Neutrophil (primary cell): ENCODE measurements at regions not wholly inside any gene's neighbourhood (a gene's known extent, or its start where the extent isn't known, plus 50 kb on each side); places are given as distances from the start of the nearest gene placed in this dataset.

ENCODE experiments used
- H3K27ac ChIP-seq: fragments of 200-600 bp; sonication (generic); 2 replicates; pipeline ENCODE4 v1.5.1; 2016; ENCODE audit warnings: mild to moderate bottlenecking, moderate library complexity
- H3K27me3 ChIP-seq: fragments of 200-600 bp; sonication (generic); 2 replicates; pipeline ENCODE4 v1.6.0; 2016; ENCODE audit warnings: mild to moderate bottlenecking
- H3K36me3 ChIP-seq: fragments of 200-600 bp; sonication (generic); 2 replicates; pipeline ENCODE4 v1.5.1; 2017
- H3K4me1 ChIP-seq, 2 experiments: fragments of 200-600 bp in 1 of 2; sonication (generic) in 1 of 2; 1 replicate in 1 of 2; 2 replicates in 1 of 2; pipeline versions ENCODE4 v1.5.1 to v1.6.1; 2013 to 2016; ENCODE audit warnings: low read depth in 1 of 2, low read length in 1 of 2, mild to moderate bottlenecking in 1 of 2, moderate library complexity in 1 of 2; ENCODE audit not compliant: control insufficient read depth in 1 of 2, insufficient read depth in 1 of 2
- H3K4me3 ChIP-seq, 2 experiments: fragments of 200-600 bp in 1 of 2; sonication (generic) in 1 of 2; 1 replicate in 1 of 2; 2 replicates in 1 of 2; pipeline ENCODE4 v1.5.1; 2013 to 2016; ENCODE audit warnings: low read depth in 1 of 2, low read length in 1 of 2, mild to moderate bottlenecking in 1 of 2, moderate library complexity in 1 of 2
- H3K9me3 ChIP-seq: fragments of 200-600 bp; sonication (generic); 2 replicates; pipeline ENCODE4 v1.5.1; 2016
- TF ChIP-seq, protein P1 (sequence below): fragments of 200-600 bp; sonication (generic); IDR thresholded peaks from 2 replicates; pipeline ENCODE4 v1.5.1; 2016; ENCODE audit warnings: antibody characterized with exemption

DNA sequence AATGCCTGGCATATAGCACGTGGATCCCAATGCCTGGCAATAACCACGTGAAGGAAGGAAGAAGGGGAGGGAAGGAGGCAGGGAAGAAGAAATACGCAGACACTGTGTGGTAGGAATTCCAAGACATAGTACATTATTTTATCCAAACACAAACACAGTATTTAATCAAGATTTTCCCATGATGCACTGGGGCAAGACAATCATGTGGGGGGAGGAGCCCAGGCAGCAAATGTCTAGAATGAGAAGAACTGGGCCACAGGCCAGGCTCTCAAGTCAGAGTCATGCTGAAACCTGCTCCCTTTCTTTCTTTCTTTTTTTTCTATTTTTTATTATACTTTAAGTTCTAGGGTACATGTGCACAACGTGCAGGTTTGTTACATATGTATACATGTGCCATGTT, 717.9 kb downstream of the UQCRFS1 start:
- H3K27me3 ChIP-seq = no peaks in the 10 kb centered on the region
- TF ChIP-seq, protein P1, sequence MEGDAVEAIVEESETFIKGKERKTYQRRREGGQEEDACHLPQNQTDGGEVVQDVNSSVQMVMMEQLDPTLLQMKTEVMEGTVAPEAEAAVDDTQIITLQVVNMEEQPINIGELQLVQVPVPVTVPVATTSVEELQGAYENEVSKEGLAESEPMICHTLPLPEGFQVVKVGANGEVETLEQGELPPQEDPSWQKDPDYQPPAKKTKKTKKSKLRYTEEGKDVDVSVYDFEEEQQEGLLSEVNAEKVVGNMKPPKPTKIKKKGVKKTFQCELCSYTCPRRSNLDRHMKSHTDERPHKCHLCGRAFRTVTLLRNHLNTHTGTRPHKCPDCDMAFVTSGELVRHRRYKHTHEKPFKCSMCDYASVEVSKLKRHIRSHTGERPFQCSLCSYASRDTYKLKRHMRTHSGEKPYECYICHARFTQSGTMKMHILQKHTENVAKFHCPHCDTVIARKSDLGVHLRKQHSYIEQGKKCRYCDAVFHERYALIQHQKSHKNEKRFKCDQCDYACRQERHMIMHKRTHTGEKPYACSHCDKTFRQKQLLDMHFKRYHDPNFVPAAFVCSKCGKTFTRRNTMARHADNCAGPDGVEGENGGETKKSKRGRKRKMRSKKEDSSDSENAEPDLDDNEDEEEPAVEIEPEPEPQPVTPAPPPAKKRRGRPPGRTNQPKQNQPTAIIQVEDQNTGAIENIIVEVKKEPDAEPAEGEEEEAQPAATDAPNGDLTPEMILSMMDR = no peak
- H3K4me3 ChIP-seq = no peak overlapping the region
- no peak overlapping the region for H3K27ac ChIP-seq
- no peaks in the 10 kb centered on the region for H3K36me3 ChIP-seq
- no peaks in the 10 kb centered on the region for H3K9me3 ChIP-seq
- H3K4me1 ChIP-seq = peaks cover 13 to 16% of the 10 kb centered on the region in 2 experiments

DNA sequence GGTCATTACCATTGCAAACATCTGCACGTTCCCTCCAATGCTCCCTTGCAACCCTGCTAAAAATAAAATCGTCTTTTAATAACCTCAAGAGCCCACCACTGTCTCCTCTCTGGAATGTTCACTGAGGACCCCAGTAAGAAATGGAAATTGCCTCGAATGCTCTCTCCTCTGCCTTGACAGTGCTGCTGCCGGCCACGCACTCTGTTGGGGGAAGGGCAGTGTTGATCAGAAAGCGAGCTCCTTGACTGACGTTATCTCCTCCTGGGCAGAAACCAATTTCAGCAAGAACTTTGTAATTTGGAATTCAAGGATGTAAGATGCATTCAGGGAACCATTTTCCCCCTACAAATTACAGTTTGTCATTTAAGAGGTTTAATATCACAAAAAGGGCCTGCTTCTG, 718.5 kb downstream of the UQCRFS1 start:
- H3K4me3 ChIP-seq = no peak overlapping the region
- H3K27me3 ChIP-seq = no peaks in the 10 kb centered on the region
- no peaks in the 10 kb centered on the region for H3K36me3 ChIP-seq
- TF ChIP-seq, protein P1 = no peak
- peaks cover 10 to 13% of the 10 kb centered on the region in 2 experiments for H3K4me1 ChIP-seq
- H3K27ac ChIP-seq = no peak overlapping the region
- no peaks in the 10 kb centered on the region for H3K9me3 ChIP-seq

DNA sequence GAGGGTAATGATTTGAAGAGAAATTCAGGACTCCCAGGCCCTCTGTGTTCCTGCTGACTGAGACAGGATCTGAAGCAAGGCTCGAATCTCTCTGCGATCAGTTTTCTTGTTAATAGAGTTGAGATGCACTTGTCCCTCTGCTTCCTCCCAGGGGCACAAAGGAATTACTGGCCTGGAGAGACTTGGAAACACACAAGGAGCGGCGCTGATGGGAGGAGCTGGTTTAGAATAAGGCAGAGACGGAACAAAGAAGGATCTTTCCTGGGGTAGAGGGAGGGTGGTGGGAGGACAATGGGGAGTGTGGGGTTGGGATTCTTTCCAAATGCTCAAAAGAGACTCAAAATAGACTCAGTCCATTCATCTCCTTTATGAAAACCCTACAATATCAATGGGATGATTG, 719.1 kb downstream of the UQCRFS1 start:
- Histone ChIP-seq H3K4me3 (no peak overlapping the region), H3K27ac (no peak overlapping the region), H3K36me3 (no peaks in the 10 kb centered on the region), H3K27me3 (no peaks in the 10 kb centered on the region), H3K4me1 (peaks cover 4 to 10% of the 10 kb centered on the region in 2 experiments), H3K9me3 (no peaks in the 10 kb centered on the region)
- TF ChIP-seq, protein P1 = no peak

DNA sequence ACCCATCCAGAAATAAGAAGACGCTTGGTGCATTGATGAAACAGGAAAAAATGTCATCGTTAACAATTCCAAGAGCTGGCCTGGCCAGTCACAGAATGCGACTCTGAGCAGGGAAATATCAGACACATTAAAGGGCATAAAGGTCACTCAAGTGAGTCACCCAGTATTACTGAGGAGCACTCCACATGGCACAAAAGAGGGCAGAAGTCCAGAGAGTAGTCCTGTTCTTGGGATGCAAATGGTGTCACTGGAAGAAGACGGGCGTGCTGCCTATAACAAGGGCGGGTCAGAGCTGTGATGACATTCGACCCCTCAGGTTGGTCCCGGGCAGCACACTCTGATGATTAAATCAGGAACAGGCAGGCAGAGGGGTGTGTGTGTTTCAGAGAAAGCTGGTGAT, 720.3 kb downstream of the UQCRFS1 start:
- Histone ChIP-seq H3K27ac (no peak overlapping the region), H3K27me3 (no peaks in the 10 kb centered on the region), H3K4me3 (no peak overlapping the region), H3K9me3 (no peaks in the 10 kb centered on the region), H3K4me1 (peaks cover 0 to 9% of the 10 kb centered on the region in 2 experiments), H3K36me3 (no peaks in the 10 kb centered on the region)
- TF ChIP-seq, protein P1 = no peak

DNA sequence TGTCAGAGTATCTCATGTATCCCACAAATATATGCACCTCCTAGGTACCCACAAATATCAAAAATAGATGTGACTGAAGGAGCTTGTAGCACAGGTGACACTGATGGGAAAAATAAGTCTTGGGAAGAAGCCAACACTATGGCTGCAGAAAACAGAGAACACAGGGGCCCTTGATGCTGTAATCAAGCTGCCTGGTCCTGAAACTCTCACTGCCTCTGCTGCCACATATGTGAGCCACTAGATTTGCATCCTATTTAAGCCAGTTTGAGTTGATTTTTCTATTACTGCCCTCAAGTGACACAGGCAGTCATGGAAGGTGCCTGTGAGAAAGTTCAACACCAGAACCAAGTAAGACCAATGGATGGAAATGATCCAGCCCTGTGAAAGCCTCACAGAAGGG, 720.8 kb downstream of the UQCRFS1 start:
- Histone ChIP-seq H3K9me3 (no peaks in the 10 kb centered on the region), H3K27ac (no peak overlapping the region), H3K4me1 (peaks cover 0 to 9% of the 10 kb centered on the region in 2 experiments), H3K4me3 (no peak overlapping the region), H3K27me3 (no peaks in the 10 kb centered on the region), H3K36me3 (no peaks in the 10 kb centered on the region)
- TF ChIP-seq, protein P1 = no peak

DNA sequence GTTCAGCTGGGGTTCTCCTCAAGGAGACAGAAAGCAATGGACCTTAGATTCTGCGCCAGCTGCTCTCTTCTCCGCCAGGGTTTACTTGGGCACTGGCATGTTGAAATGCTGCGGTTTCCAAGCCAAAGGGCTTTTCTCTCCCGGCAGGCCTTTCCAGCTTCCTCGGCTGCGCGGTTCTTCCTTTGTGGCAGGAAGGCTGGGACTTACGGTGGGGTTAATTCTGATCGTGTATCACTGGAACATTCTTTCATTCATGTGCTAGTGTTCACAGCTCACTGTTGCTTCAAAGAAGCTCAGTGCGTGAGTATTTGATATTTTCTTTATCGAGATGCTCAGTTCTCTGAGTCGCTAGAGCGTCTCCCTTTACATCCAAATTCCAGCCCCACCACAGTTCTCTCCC, 723.2 kb downstream of the UQCRFS1 start:
- H3K9me3 ChIP-seq = no peaks in the 10 kb centered on the region
- H3K36me3 ChIP-seq = no peaks in the 10 kb centered on the region
- no peak overlapping the region for H3K4me3 ChIP-seq
- TF ChIP-seq, protein P1 = no peak
- H3K27me3 ChIP-seq = no peaks in the 10 kb centered on the region
- no peak overlapping the region for H3K27ac ChIP-seq
- peaks cover 0 to 9% of the 10 kb centered on the region in 2 experiments for H3K4me1 ChIP-seq
